ENCODE measurements at regions not wholly inside any gene's neighbourhood (a gene's known extent, or its start where the extent isn't known, plus 50 kb on each side); places are given as distances from the start of the nearest gene placed in this dataset.

DNA sequence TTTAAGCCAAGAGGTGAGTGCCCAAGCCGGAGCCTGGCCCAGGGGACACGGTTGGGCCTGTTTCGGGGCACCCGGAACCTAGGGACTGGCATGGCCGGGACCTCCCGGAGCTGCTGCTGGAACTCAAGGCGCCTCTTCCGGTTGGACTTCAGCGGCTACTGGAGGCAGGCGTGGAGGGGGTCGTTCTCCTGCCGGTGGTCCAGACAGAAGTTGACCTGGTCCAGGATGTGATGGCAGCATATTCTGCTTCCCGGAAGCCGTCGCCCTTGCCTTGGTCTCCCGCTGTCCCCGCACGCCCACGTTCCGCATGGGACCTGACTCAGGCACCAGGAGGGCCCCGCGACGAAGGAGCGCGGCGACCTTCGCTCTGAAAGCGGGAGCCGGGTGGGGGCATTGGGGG lies 240.8 kb downstream of the FOXA2 start:
- TF ChIP-seq, protein P1, sequence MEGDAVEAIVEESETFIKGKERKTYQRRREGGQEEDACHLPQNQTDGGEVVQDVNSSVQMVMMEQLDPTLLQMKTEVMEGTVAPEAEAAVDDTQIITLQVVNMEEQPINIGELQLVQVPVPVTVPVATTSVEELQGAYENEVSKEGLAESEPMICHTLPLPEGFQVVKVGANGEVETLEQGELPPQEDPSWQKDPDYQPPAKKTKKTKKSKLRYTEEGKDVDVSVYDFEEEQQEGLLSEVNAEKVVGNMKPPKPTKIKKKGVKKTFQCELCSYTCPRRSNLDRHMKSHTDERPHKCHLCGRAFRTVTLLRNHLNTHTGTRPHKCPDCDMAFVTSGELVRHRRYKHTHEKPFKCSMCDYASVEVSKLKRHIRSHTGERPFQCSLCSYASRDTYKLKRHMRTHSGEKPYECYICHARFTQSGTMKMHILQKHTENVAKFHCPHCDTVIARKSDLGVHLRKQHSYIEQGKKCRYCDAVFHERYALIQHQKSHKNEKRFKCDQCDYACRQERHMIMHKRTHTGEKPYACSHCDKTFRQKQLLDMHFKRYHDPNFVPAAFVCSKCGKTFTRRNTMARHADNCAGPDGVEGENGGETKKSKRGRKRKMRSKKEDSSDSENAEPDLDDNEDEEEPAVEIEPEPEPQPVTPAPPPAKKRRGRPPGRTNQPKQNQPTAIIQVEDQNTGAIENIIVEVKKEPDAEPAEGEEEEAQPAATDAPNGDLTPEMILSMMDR (IDR thresholded peaks at IDR 0.05): no peak
- TF ChIP-seq POLR2AphosphoS5 (IDR thresholded peaks at IDR 0.05): no peak
- no peak for TF ChIP-seq EP300 (IDR thresholded peaks at IDR 0.05)

Data from stomach (tissue), 4 donors.